ENCODE measurements at regions not wholly inside any gene's neighbourhood (a gene's known extent, or its start where the extent isn't known, plus 50 kb on each side); places are given as distances from the start of the nearest gene placed in this dataset.

- DNase-seq (no peak), ATAC-seq (no peak)
- Histone ChIP-seq H3K4me1 (ENCODE audit: control insufficient read depth, insufficient read depth, low read length) (no peaks in the 10 kb centered on the region), H3K27me3 (ENCODE audit: control insufficient read depth, insufficient read depth, low read length) (no peaks in the 10 kb centered on the region), H3K27ac (ENCODE audit: low read length) (no peak overlapping the region), H3K4me3 (ENCODE audit: low read length) (no peak overlapping the region), H3K9me3 (ENCODE audit: control insufficient read depth, insufficient read depth, low read length) (no peaks in the 10 kb centered on the region), H3K36me3 (ENCODE audit: control insufficient read depth, insufficient read depth, low read length) (no peaks in the 10 kb centered on the region)
- WGBS (ENCODE audit: insufficient coverage): 85% methylated on average over 2 of the region's 2 CpGs
- Mint-ChIP-seq H3K27ac (no peak overlapping the region), H3K9me3 (peaks cover 0 to 14% of the 10 kb centered on the region in 2 donors), H3K36me3 (no peaks in the 10 kb centered on the region), H3K4me1 (no peaks in the 10 kb centered on the region), H3K27me3 (ENCODE audit: low read depth in 2 of 2) (no peaks in the 10 kb centered on the region), H3K4me3 (no peak overlapping the region)
- TF ChIP-seq CTCF (IDR thresholded peaks at IDR 0.05): no peak
- intact Hi-C loops (cut with micrococcal nuclease): no loop called here
Observed at GRCh38 chr4:58113126-58113525, 1002.9 kb upstream of the IGFBP7 start.

- Histone ChIP-seq H3K4me1 (ENCODE audit: control insufficient read depth, insufficient read depth, low read length) (no peaks in the 10 kb centered on the region), H3K27me3 (ENCODE audit: control insufficient read depth, insufficient read depth, low read length) (no peaks in the 10 kb centered on the region), H3K27ac (ENCODE audit: low read length) (no peak overlapping the region), H3K4me3 (ENCODE audit: low read length) (no peak overlapping the region), H3K9me3 (ENCODE audit: control insufficient read depth, insufficient read depth, low read length) (no peaks in the 10 kb centered on the region), H3K36me3 (ENCODE audit: control insufficient read depth, insufficient read depth, low read length) (no peaks in the 10 kb centered on the region)
- TF ChIP-seq CTCF (IDR thresholded peaks at IDR 0.05): no peak
- DNase-seq: no peak
- intact Hi-C loops (cut with micrococcal nuclease): no loop called here
- ATAC-seq: no peak
- Mint-ChIP-seq H3K27me3 (ENCODE audit: low read depth in 2 of 2) (no peaks in the 10 kb centered on the region), H3K27ac (no peak overlapping the region), H3K4me3 (no peak overlapping the region), H3K9me3 (peaks cover 0 to 14% of the 10 kb centered on the region in 2 donors), H3K4me1 (no peaks in the 10 kb centered on the region), H3K36me3 (no peaks in the 10 kb centered on the region)
- WGBS (ENCODE audit: insufficient coverage): 70% methylated on average over 2 of the region's 2 CpGs
Observed at GRCh38 chr4:58111818-58112217, 1001.6 kb upstream of the IGFBP7 start.

- ATAC-seq (no peak), DNase-seq (no peak)
- Histone ChIP-seq H3K27ac (ENCODE audit: low read length) (no peak overlapping the region), H3K27me3 (ENCODE audit: control insufficient read depth, insufficient read depth, low read length) (no peaks in the 10 kb centered on the region), H3K9me3 (ENCODE audit: control insufficient read depth, insufficient read depth, low read length) (no peaks in the 10 kb centered on the region), H3K4me1 (ENCODE audit: control insufficient read depth, insufficient read depth, low read length) (no peaks in the 10 kb centered on the region), H3K4me3 (ENCODE audit: low read length) (no peak overlapping the region), H3K36me3 (ENCODE audit: control insufficient read depth, insufficient read depth, low read length) (no peaks in the 10 kb centered on the region)
- Mint-ChIP-seq H3K9me3 (peaks cover 0 to 5% of the 10 kb centered on the region in 2 donors), H3K27ac (no peak overlapping the region), H3K36me3 (no peaks in the 10 kb centered on the region), H3K27me3 (ENCODE audit: low read depth in 2 of 2) (no peaks in the 10 kb centered on the region), H3K4me1 (no peaks in the 10 kb centered on the region), H3K4me3 (no peak overlapping the region)
- 100% methylated on average over 4 of the region's 4 CpGs for WGBS (ENCODE audit: insufficient coverage)
- intact Hi-C loops (cut with micrococcal nuclease): no loop called here
- no peak for TF ChIP-seq CTCF (IDR thresholded peaks at IDR 0.05)
Observed at GRCh38 chr4:58093352-58093751, 983.2 kb upstream of the IGFBP7 start.

- no peaks in the 10 kb centered on the region for H3K4me1 ChIP-seq (ENCODE audit: control insufficient read depth, insufficient read depth, low read length)
- H3K27me3 ChIP-seq (ENCODE audit: control insufficient read depth, insufficient read depth, low read length): no peaks in the 10 kb centered on the region
- no peaks in the 10 kb centered on the region for H3K36me3 Mint-ChIP-seq
- DNase-seq (no peak), ATAC-seq (no peak)
- H3K4me3 ChIP-seq (ENCODE audit: low read length): no peak overlapping the region
- no peak for TF ChIP-seq CTCF (IDR thresholded peaks at IDR 0.05)
- H3K9me3 ChIP-seq (ENCODE audit: control insufficient read depth, insufficient read depth, low read length): no peaks in the 10 kb centered on the region
- no peak overlapping the region for H3K4me3 Mint-ChIP-seq
- intact Hi-C loops (cut with micrococcal nuclease): no loop called here
- H3K27me3 Mint-ChIP-seq (ENCODE audit: low read depth in 2 of 2): no peaks in the 10 kb centered on the region
- no peaks in the 10 kb centered on the region for H3K4me1 Mint-ChIP-seq
- peaks cover 2 to 6% of the 10 kb centered on the region in 2 donors for H3K9me3 Mint-ChIP-seq
- no peak overlapping the region for H3K27ac Mint-ChIP-seq
- H3K36me3 ChIP-seq (ENCODE audit: control insufficient read depth, insufficient read depth, low read length): no peaks in the 10 kb centered on the region
- no peak overlapping the region for H3K27ac ChIP-seq (ENCODE audit: low read length)
Observed at GRCh38 chr4:58090539-58090938, 980.4 kb upstream of the IGFBP7 start.

Data from natural killer cell (primary cell).